Testis (tissue), 2 donors: ENCODE measurements at regions not wholly inside any gene's neighbourhood (a gene's known extent, or its start where the extent isn't known, plus 50 kb on each side); places are given as distances from the start of the nearest gene placed in this dataset.

Experiments
- DNase-seq: peaks from one replicate; pipeline ENCODE4 v3.0.0-alpha.2; 2019
- H3K27ac ChIP-seq, 2 donors: fragments of 200-600 bp; sonication (generic); one replicate each; pipeline ENCODE4 v1.5.1; 2019
- H3K27me3 ChIP-seq: fragments of 200-600 bp; sonication (generic); one replicate; pipeline ENCODE4 v1.5.1; 2019
- H3K36me3 ChIP-seq: fragments of 200-600 bp; sonication (generic); one replicate; pipeline ENCODE4 v1.5.1; 2017; ENCODE audit warnings: low read depth; ENCODE audit errors: missing control alignments
- H3K4me1 ChIP-seq: fragments of 200-600 bp; sonication (generic); one replicate; pipeline ENCODE4 v1.5.1; 2019
- H3K4me3 ChIP-seq, 2 donors: fragments of 200-600 bp; sonication (generic); one replicate each; pipeline ENCODE4 v1.5.1; 2017 to 2019
- H3K9me3 ChIP-seq: fragments of 200-600 bp; sonication (generic); one replicate; pipeline ENCODE4 v1.5.1; 2017
- POLR2A ChIP-seq: fragments of 450-650 bp; IDR thresholded peaks from one replicate; pipeline ENCODE4 v1.6.1; 2017; ENCODE audit warnings: antibody characterized with exemption, mild to moderate bottlenecking, moderate library complexity
- WGBS, 2 donors: methylation state at CpG; one replicate each; pipeline ENCODE4 v1.1.5; 2018; 5-methylcytosine and 5-hydroxymethylcytosine counted together
- intact Hi-C: fragments of 100-400 bp; cut with DNase I; formaldehyde crosslinking; loops from one replicate; pipeline ENCODE4 v1.15.1; 2023; ENCODE audit warnings: low total_unique reads
- TF ChIP-seq, protein P1 (sequence below), 3 experiments: fragments of 450-650 bp in 2 of 3; fragments of 200-600 bp in 1 of 3; sonication (generic) in 1 of 3; IDR thresholded peaks; one replicate each; pipeline ENCODE4 v1.5.1; 2016 to 2019; ENCODE audit warnings: antibody characterized with exemption in 3 of 3, mild to moderate bottlenecking in 2 of 3, moderate library complexity in 1 of 3

- H3K27ac ChIP-seq = no peak overlapping the region
- no peak for DNase-seq
- TF ChIP-seq, protein P1, sequence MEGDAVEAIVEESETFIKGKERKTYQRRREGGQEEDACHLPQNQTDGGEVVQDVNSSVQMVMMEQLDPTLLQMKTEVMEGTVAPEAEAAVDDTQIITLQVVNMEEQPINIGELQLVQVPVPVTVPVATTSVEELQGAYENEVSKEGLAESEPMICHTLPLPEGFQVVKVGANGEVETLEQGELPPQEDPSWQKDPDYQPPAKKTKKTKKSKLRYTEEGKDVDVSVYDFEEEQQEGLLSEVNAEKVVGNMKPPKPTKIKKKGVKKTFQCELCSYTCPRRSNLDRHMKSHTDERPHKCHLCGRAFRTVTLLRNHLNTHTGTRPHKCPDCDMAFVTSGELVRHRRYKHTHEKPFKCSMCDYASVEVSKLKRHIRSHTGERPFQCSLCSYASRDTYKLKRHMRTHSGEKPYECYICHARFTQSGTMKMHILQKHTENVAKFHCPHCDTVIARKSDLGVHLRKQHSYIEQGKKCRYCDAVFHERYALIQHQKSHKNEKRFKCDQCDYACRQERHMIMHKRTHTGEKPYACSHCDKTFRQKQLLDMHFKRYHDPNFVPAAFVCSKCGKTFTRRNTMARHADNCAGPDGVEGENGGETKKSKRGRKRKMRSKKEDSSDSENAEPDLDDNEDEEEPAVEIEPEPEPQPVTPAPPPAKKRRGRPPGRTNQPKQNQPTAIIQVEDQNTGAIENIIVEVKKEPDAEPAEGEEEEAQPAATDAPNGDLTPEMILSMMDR (IDR thresholded peaks at IDR 0.05) = no peak
- TF ChIP-seq POLR2A = no peak
- no peaks in the 10 kb centered on the region for H3K27me3 ChIP-seq
- WGBS, 2 donors = 83 to 88% methylated on average over 4 of the region's 4 CpGs
- H3K4me1 ChIP-seq = no peaks in the 10 kb centered on the region
- intact Hi-C loops = no loop called here
- no peaks in the 10 kb centered on the region for H3K9me3 ChIP-seq
- H3K4me3 ChIP-seq = no peak overlapping the region
- no peaks in the 10 kb centered on the region for H3K36me3 ChIP-seq
Observed at GRCh38 chr10:123488436-123488835, 177.7 kb upstream of the GPR26 start.

DNA sequence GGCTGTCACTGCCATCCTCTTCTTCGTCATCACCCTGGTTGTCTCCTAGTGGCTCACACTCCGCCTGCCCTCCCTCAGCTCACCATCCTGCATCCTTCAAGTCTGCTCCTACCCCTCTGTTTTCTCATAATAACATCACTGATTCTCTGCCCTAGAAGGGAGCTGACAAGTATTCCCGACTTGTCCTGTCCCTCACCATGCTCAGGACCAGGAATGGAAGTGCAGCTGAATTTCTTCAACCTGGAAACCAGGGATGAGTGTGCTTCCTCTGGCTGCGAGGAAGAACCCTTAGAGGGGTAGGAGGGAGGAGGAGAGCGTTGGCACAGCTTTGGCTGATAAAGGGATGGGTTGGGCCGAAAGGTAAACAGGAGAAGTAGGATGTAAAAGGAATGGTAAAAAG lies 174.8 kb upstream of the GPR26 start:
- 75 to 83% methylated on average over 6 of the region's 6 CpGs for WGBS, 2 donors
- intact Hi-C loops = no loop called here
- H3K27ac ChIP-seq = no peak overlapping the region

DNA sequence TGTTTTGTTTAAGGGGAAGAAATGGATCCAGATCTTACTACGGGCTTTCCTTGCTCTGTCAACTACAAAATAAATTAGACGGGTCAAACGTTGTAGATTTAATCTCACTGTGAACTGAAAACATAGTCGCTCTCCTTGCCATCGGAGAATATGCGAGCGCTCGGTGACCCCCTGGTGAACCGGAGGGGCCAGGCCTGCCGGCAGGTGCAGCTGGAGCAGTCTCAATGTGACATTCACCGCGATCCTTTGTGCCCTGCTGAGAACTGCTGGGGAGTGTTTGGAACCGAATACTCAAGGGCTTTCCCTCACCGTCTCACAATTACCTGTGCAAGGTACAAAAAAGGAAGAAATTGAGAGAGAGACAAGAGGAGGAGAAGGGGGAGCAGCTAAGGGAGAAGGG lies 174.1 kb upstream of the GPR26 start:
- TF ChIP-seq, protein P1 (IDR thresholded peaks at IDR 0.05) = no peak
- TF ChIP-seq POLR2A = no peak
- no peak overlapping the region for H3K4me3 ChIP-seq
- no peaks in the 10 kb centered on the region for H3K4me1 ChIP-seq
- intact Hi-C loops = no loop called here
- H3K9me3 ChIP-seq = no peaks in the 10 kb centered on the region
- no peak overlapping the region for H3K27ac ChIP-seq
- H3K27me3 ChIP-seq = no peaks in the 10 kb centered on the region
- no peak for DNase-seq
- H3K36me3 ChIP-seq = no peaks in the 10 kb centered on the region
- 45 to 47% methylated on average over 14 of the region's 14 CpGs for WGBS, 2 donors

More for the DNA sequence above, 174.8 kb upstream of the GPR26 start:
- Histone ChIP-seq H3K4me1 (no peaks in the 10 kb centered on the region), H3K9me3 (no peaks in the 10 kb centered on the region), H3K36me3 (no peaks in the 10 kb centered on the region), H3K27me3 (no peaks in the 10 kb centered on the region), H3K4me3 (no peak overlapping the region)
- no peak for DNase-seq
- TF ChIP-seq POLR2A = no peak
- TF ChIP-seq, protein P1 (IDR thresholded peaks at IDR 0.05) = no peak

- no peak overlapping the region for H3K4me3 ChIP-seq
- no peak overlapping the region for H3K27ac ChIP-seq
- no peaks in the 10 kb centered on the region for H3K36me3 ChIP-seq
- no peak for DNase-seq
- WGBS, 2 donors = 84 to 85% methylated on average over 3 to 5 of the region's 5 CpGs
- no peaks in the 10 kb centered on the region for H3K9me3 ChIP-seq
- intact Hi-C loops = no loop called here
- H3K4me1 ChIP-seq = no peaks in the 10 kb centered on the region
- H3K27me3 ChIP-seq = no peaks in the 10 kb centered on the region
- TF ChIP-seq, protein P1 (IDR thresholded peaks at IDR 0.05) = no peak
- no peak for TF ChIP-seq POLR2A
Observed at GRCh38 chr10:123494301-123494808, 171.8 kb upstream of the GPR26 start.

DNA sequence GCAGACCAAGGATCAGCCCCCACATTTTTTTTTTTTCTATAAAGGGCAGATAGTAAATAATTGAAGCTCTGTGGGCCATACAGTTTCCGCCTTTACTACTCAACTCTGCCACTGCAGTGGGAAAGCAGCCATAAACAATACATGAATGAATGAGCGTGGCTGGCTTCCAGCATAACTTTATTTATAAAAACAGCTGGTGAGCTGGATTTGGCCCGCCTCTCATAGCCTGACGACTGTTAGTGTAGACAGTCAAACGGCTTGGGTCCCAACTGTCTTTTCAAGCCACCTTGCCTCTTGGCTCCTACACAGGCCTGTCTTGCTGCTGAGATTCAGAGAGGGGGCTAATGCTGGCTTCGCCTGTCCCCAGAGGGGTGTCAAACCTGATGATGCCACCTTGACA lies 169.8 kb upstream of the GPR26 start:
- Histone ChIP-seq H3K4me1 (no peaks in the 10 kb centered on the region), H3K9me3 (no peaks in the 10 kb centered on the region), H3K36me3 (no peaks in the 10 kb centered on the region), H3K27ac (no peak overlapping the region), H3K4me3 (no peak overlapping the region), H3K27me3 (no peaks in the 10 kb centered on the region)
- TF ChIP-seq, protein P1 (IDR thresholded peaks at IDR 0.05) = no peak
- TF ChIP-seq POLR2A = no peak
- WGBS, 2 donors = 70 to 83% methylated on average over 6 of the region's 6 CpGs
- no peak for DNase-seq
- intact Hi-C loops = no loop called here
